ENCODE measurements at regions not wholly inside any gene's neighbourhood (a gene's known extent, or its start where the extent isn't known, plus 50 kb on each side); places are given as distances from the start of the nearest gene placed in this dataset.

GRCh38 chr18:66344227-66344626 lies 259.7 kb downstream of the CDH19 start:
- ChIA-PET CTCF (no interaction called here), POLR2A (no interaction called here)
- no peaks in the 10 kb centered on the region for H3K36me3 Mint-ChIP-seq
- no peak overlapping the region for H3K27ac Mint-ChIP-seq
- peaks cover 3% of the 10 kb centered on the region; the same call in 1 of the 2 replicates for H3K27me3 Mint-ChIP-seq (ENCODE audit: low read depth)
- no peak for TF ChIP-seq SP1 (CRISPR knock-in tag; conservative IDR thresholded peaks at IDR 0.05)
- TF ChIP-seq OVOL2 (CRISPR knock-in tag; IDR thresholded peaks at IDR 0.05; ENCODE audit: borderline replicate concordance), result no peak
- TF ChIP-seq EMX1 (CRISPR knock-in tag; IDR thresholded peaks at IDR 0.05), result no peak
- TF ChIP-seq, protein P1, sequence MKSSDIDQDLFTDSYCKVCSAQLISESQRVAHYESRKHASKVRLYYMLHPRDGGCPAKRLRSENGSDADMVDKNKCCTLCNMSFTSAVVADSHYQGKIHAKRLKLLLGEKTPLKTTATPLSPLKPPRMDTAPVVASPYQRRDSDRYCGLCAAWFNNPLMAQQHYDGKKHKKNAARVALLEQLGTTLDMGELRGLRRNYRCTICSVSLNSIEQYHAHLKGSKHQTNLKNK (CRISPR knock-in tag; IDR thresholded peaks at IDR 0.05), result no peak
- TF ChIP-seq ZNF317 (CRISPR knock-in tag; IDR thresholded peaks at IDR 0.05; ENCODE audit: borderline replicate concordance, low read depth), result no peak
- TF ChIP-seq, protein P2, sequence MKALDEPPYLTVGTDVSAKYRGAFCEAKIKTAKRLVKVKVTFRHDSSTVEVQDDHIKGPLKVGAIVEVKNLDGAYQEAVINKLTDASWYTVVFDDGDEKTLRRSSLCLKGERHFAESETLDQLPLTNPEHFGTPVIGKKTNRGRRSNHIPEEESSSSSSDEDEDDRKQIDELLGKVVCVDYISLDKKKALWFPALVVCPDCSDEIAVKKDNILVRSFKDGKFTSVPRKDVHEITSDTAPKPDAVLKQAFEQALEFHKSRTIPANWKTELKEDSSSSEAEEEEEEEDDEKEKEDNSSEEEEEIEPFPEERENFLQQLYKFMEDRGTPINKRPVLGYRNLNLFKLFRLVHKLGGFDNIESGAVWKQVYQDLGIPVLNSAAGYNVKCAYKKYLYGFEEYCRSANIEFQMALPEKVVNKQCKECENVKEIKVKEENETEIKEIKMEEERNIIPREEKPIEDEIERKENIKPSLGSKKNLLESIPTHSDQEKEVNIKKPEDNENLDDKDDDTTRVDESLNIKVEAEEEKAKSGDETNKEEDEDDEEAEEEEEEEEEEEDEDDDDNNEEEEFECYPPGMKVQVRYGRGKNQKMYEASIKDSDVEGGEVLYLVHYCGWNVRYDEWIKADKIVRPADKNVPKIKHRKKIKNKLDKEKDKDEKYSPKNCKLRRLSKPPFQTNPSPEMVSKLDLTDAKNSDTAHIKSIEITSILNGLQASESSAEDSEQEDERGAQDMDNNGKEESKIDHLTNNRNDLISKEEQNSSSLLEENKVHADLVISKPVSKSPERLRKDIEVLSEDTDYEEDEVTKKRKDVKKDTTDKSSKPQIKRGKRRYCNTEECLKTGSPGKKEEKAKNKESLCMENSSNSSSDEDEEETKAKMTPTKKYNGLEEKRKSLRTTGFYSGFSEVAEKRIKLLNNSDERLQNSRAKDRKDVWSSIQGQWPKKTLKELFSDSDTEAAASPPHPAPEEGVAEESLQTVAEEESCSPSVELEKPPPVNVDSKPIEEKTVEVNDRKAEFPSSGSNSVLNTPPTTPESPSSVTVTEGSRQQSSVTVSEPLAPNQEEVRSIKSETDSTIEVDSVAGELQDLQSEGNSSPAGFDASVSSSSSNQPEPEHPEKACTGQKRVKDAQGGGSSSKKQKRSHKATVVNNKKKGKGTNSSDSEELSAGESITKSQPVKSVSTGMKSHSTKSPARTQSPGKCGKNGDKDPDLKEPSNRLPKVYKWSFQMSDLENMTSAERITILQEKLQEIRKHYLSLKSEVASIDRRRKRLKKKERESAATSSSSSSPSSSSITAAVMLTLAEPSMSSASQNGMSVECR (CRISPR knock-in tag; IDR thresholded peaks at IDR 0.05; ENCODE audit: borderline replicate concordance), result no peak
- no peak for TF ChIP-seq FOXJ3 (CRISPR knock-in tag; IDR thresholded peaks at IDR 0.05; ENCODE audit: borderline replicate concordance)
- TF ChIP-seq GABPB1 (CRISPR knock-in tag; IDR thresholded peaks at IDR 0.05), result no peak
- TF ChIP-seq, protein P3, sequence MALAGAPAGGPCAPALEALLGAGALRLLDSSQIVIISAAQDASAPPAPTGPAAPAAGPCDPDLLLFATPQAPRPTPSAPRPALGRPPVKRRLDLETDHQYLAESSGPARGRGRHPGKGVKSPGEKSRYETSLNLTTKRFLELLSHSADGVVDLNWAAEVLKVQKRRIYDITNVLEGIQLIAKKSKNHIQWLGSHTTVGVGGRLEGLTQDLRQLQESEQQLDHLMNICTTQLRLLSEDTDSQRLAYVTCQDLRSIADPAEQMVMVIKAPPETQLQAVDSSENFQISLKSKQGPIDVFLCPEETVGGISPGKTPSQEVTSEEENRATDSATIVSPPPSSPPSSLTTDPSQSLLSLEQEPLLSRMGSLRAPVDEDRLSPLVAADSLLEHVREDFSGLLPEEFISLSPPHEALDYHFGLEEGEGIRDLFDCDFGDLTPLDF (CRISPR knock-in tag; IDR thresholded peaks at IDR 0.05), result no peak
- TF ChIP-seq, protein P4, sequence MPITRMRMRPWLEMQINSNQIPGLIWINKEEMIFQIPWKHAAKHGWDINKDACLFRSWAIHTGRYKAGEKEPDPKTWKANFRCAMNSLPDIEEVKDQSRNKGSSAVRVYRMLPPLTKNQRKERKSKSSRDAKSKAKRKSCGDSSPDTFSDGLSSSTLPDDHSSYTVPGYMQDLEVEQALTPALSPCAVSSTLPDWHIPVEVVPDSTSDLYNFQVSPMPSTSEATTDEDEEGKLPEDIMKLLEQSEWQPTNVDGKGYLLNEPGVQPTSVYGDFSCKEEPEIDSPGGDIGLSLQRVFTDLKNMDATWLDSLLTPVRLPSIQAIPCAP (CRISPR knock-in tag; IDR thresholded peaks at IDR 0.05), result no peak
- no peak for TF ChIP-seq ZNF138 (CRISPR knock-in tag; conservative IDR thresholded peaks at IDR 0.05)
- no peak for ATAC-seq
- no peaks in the 10 kb centered on the region for H3K9me3 Mint-ChIP-seq
- DNase-seq (ENCODE audit: low spot score), result no peak
- H3K4me3 Mint-ChIP-seq, result no peak overlapping the region
- H3K4me1 Mint-ChIP-seq, result no peaks in the 10 kb centered on the region

DNA sequence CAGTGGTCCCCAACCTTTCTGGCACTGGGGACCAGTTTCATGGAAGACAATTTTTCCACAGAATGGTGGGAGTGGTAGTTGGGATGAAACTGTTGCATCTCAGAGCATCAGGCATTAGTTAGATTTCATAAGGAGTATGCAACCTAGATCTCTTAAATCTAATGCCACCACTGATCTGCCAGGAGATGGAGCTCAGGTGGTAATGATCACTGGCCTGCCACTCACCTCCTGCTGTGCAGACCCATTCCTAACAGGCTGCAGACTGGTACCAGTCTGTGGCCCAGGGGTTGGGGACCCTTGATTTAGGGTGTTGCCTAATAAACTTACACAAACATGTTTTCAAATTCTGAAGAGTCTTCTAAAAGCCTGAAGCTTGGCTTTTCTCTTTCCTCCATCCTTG lies 261.3 kb downstream of the CDH19 start:
- no peaks in the 10 kb centered on the region for H3K36me3 Mint-ChIP-seq
- H3K27ac Mint-ChIP-seq, result no peak overlapping the region
- POLR2A ChIA-PET, result no interaction called here
- ATAC-seq (peak; percentile 22; the same call in 1 of the 2 replicates), DNase-seq (ENCODE audit: low spot score) (no peak)
- CTCF ChIA-PET, result no interaction called here
- TF ChIP-seq RORB (CRISPR knock-in tag; IDR thresholded peaks at IDR 0.05), result no peak
- no peak overlapping the region for H3K4me3 Mint-ChIP-seq
- H3K27me3 Mint-ChIP-seq (ENCODE audit: low read depth), result peaks cover 3% of the 10 kb centered on the region; the same call in 1 of the 2 replicates
- H3K4me1 Mint-ChIP-seq, result no peaks in the 10 kb centered on the region
- no peaks in the 10 kb centered on the region for H3K9me3 Mint-ChIP-seq

DNA sequence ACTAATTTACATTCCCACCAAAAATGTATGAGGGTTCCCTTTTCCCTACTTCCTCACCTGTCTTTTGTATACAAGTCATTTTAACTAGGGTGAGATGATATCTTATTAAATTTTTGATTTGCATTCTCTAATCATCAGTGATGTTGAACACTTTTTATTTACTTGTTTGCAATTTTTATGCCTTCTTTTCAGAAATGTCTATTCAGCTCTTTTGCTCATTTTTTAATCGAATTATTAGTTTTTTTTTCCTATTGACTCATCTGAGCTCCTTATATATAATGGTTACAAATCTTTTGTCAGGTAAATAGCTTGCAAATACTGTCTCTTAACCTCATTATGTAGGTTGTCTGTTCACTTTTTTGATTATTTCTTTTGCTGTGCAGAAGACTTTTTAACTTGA lies 269.4 kb downstream of the CDH19 start:
- Mint-ChIP-seq H3K27me3 (ENCODE audit: low read depth) (no peaks in the 10 kb centered on the region), H3K9me3 (no peaks in the 10 kb centered on the region), H3K27ac (no peak overlapping the region), H3K4me3 (no peak overlapping the region), H3K36me3 (no peaks in the 10 kb centered on the region), H3K4me1 (no peaks in the 10 kb centered on the region)
- DNase-seq (ENCODE audit: low spot score) (no peak), ATAC-seq (no peak)
- CTCF ChIA-PET, result no interaction called here
- POLR2A ChIA-PET, result no interaction called here
- TF ChIP-seq, protein P5, sequence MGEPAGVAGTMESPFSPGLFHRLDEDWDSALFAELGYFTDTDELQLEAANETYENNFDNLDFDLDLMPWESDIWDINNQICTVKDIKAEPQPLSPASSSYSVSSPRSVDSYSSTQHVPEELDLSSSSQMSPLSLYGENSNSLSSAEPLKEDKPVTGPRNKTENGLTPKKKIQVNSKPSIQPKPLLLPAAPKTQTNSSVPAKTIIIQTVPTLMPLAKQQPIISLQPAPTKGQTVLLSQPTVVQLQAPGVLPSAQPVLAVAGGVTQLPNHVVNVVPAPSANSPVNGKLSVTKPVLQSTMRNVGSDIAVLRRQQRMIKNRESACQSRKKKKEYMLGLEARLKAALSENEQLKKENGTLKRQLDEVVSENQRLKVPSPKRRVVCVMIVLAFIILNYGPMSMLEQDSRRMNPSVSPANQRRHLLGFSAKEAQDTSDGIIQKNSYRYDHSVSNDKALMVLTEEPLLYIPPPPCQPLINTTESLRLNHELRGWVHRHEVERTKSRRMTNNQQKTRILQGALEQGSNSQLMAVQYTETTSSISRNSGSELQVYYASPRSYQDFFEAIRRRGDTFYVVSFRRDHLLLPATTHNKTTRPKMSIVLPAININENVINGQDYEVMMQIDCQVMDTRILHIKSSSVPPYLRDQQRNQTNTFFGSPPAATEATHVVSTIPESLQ (CRISPR knock-in tag; IDR thresholded peaks at IDR 0.05), result no peak
- TF ChIP-seq ELF4 (CRISPR knock-in tag; IDR thresholded peaks at IDR 0.05; ENCODE audit: low read depth), result no peak
- TF ChIP-seq FOXK1 (CRISPR knock-in tag; IDR thresholded peaks at IDR 0.05), result no peak
- no peak for TF ChIP-seq NFATC4 (CRISPR knock-in tag; IDR thresholded peaks at IDR 0.05)
- TF ChIP-seq, protein P6, sequence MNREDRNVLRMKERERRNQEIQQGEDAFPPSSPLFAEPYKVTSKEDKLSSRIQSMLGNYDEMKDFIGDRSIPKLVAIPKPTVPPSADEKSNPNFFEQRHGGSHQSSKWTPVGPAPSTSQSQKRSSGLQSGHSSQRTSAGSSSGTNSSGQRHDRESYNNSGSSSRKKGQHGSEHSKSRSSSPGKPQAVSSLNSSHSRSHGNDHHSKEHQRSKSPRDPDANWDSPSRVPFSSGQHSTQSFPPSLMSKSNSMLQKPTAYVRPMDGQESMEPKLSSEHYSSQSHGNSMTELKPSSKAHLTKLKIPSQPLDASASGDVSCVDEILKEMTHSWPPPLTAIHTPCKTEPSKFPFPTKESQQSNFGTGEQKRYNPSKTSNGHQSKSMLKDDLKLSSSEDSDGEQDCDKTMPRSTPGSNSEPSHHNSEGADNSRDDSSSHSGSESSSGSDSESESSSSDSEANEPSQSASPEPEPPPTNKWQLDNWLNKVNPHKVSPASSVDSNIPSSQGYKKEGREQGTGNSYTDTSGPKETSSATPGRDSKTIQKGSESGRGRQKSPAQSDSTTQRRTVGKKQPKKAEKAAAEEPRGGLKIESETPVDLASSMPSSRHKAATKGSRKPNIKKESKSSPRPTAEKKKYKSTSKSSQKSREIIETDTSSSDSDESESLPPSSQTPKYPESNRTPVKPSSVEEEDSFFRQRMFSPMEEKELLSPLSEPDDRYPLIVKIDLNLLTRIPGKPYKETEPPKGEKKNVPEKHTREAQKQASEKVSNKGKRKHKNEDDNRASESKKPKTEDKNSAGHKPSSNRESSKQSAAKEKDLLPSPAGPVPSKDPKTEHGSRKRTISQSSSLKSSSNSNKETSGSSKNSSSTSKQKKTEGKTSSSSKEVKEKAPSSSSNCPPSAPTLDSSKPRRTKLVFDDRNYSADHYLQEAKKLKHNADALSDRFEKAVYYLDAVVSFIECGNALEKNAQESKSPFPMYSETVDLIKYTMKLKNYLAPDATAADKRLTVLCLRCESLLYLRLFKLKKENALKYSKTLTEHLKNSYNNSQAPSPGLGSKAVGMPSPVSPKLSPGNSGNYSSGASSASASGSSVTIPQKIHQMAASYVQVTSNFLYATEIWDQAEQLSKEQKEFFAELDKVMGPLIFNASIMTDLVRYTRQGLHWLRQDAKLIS (CRISPR knock-in tag; IDR thresholded peaks at IDR 0.05; ENCODE audit: borderline replicate concordance), result no peak
- no peak for TF ChIP-seq CTCF (IDR thresholded peaks at IDR 0.05)

Data from WTC11 (cell line).